ENCODE measurements at regions not wholly inside any gene's neighbourhood (a gene's known extent, or its start where the extent isn't known, plus 50 kb on each side); places are given as distances from the start of the nearest gene placed in this dataset.

GRCh38 chr20:55014766-55015165 is 539.4 kb downstream of the DOK5 start:
- H3K27me3 ChIP-seq (ENCODE audit: insufficient read depth, low read depth) = 0 out of 2 replicates have a peak, but pooled peaks cover 4% of the 10 kb centered on the region
- H4K20me1 ChIP-seq (ENCODE audit: insufficient read depth) = no peaks in the 10 kb centered on the region
- H3K4me3 ChIP-seq = no peak overlapping the region
- no peaks in the 10 kb centered on the region for H3K9me3 ChIP-seq (ENCODE audit: insufficient read depth, low read depth)
- no peaks in the 10 kb centered on the region for H3K79me2 ChIP-seq (ENCODE audit: low read depth)
- no peaks in the 10 kb centered on the region for H3K9me2 ChIP-seq (ENCODE audit: insufficient read depth)
- H3K36me3 ChIP-seq (ENCODE audit: low read depth) = no peaks in the 10 kb centered on the region
- POLR2A ChIA-PET (ENCODE audit: unreplicated experiment) = no interaction called here
- no peak for TF ChIP-seq CTCF (conservative IDR thresholded peaks at IDR 0.05)
- no peak for TF ChIP-seq EZH2 (IDR thresholded peaks at IDR 0.05; ENCODE audit: low read depth)
- H2AFZ ChIP-seq = no peak overlapping the region
- H3K4me1 ChIP-seq (replicated peaks; ENCODE audit: insufficient read depth) = no peaks in the 10 kb centered on the region
- no peak overlapping the region for H3K4me2 ChIP-seq
- intact Hi-C loops (cut with micrococcal nuclease; ENCODE audit: unreplicated experiment) = no loop called here
- no TSS peak for BruUV-seq (replicated peaks)
- no peak for DNase-seq
- H3F3A ChIP-seq (ENCODE audit: insufficient read depth, low read depth) = no peaks in the 10 kb centered on the region
- CTCF ChIA-PET = no interaction called here
- no peak overlapping the region for H3K27ac ChIP-seq

- H3F3A ChIP-seq (ENCODE audit: insufficient read depth, low read depth) = no peaks in the 10 kb centered on the region
- H3K36me3 ChIP-seq (ENCODE audit: low read depth) = no peaks in the 10 kb centered on the region
- H2AFZ ChIP-seq = no peak overlapping the region
- H4K20me1 ChIP-seq (ENCODE audit: insufficient read depth) = no peaks in the 10 kb centered on the region
- no TSS peak for BruUV-seq (replicated peaks)
- TF ChIP-seq EZH2 (IDR thresholded peaks at IDR 0.05; ENCODE audit: low read depth) (no peak), CTCF (conservative IDR thresholded peaks at IDR 0.05) (no peak)
- H3K27me3 ChIP-seq (ENCODE audit: insufficient read depth, low read depth) = 0 out of 2 replicates have a peak, but pooled peaks cover 4% of the 10 kb centered on the region
- no peaks in the 10 kb centered on the region for H3K4me1 ChIP-seq (replicated peaks; ENCODE audit: insufficient read depth)
- intact Hi-C loops (cut with micrococcal nuclease; ENCODE audit: unreplicated experiment) = no loop called here
- POLR2A ChIA-PET (ENCODE audit: unreplicated experiment) = no interaction called here
- no peaks in the 10 kb centered on the region for H3K9me3 ChIP-seq (ENCODE audit: insufficient read depth, low read depth)
- no peak for DNase-seq
- CTCF ChIA-PET = no interaction called here
- no peak overlapping the region for H3K4me2 ChIP-seq
- no peak overlapping the region for H3K4me3 ChIP-seq
- no peaks in the 10 kb centered on the region for H3K9me2 ChIP-seq (ENCODE audit: insufficient read depth)
- H3K79me2 ChIP-seq (ENCODE audit: low read depth) = no peaks in the 10 kb centered on the region
- no peak overlapping the region for H3K27ac ChIP-seq
Measured at GRCh38 chr20:55010761-55011160, 535.4 kb downstream of the DOK5 start.

GRCh38 chr20:55009066-55009465 is 533.7 kb downstream of the DOK5 start:
- H3K79me2 ChIP-seq (ENCODE audit: low read depth) = no peaks in the 10 kb centered on the region
- no peaks in the 10 kb centered on the region for H3F3A ChIP-seq (ENCODE audit: insufficient read depth, low read depth)
- H4K20me1 ChIP-seq (ENCODE audit: insufficient read depth) = no peaks in the 10 kb centered on the region
- ChIA-PET CTCF (no interaction called here), POLR2A (ENCODE audit: unreplicated experiment) (no interaction called here)
- H3K4me3 ChIP-seq = no peak overlapping the region
- intact Hi-C loops (cut with micrococcal nuclease; ENCODE audit: unreplicated experiment) = no loop called here
- 0 out of 2 replicates have a peak, but pooled peaks cover 4% of the 10 kb centered on the region for H3K27me3 ChIP-seq (ENCODE audit: insufficient read depth, low read depth)
- no peak for DNase-seq
- TF ChIP-seq EZH2 (IDR thresholded peaks at IDR 0.05; ENCODE audit: low read depth) = no peak
- TF ChIP-seq CTCF (conservative IDR thresholded peaks at IDR 0.05) = no peak
- no peak overlapping the region for H3K4me2 ChIP-seq
- no peaks in the 10 kb centered on the region for H3K4me1 ChIP-seq (replicated peaks; ENCODE audit: insufficient read depth)
- H3K27ac ChIP-seq = no peak overlapping the region
- H3K36me3 ChIP-seq (ENCODE audit: low read depth) = no peaks in the 10 kb centered on the region
- no TSS peak for BruUV-seq (replicated peaks)
- no peaks in the 10 kb centered on the region for H3K9me3 ChIP-seq (ENCODE audit: insufficient read depth, low read depth)
- no peaks in the 10 kb centered on the region for H3K9me2 ChIP-seq (ENCODE audit: insufficient read depth)
- H2AFZ ChIP-seq = no peak overlapping the region

Measured in PC-9 (cell line).